HG03025 (cell line): ENCODE measurements at regions not wholly inside any gene's neighbourhood (a gene's known extent, or its start where the extent isn't known, plus 50 kb on each side); places are given as distances from the start of the nearest gene placed in this dataset.

Experiments used
- ATAC-seq: cut with Tn5 transposase; IDR thresholded peaks from one replicate; pipeline ENCODE4 v1.9.1; 2021; ENCODE audit warnings: mild to moderate bottlenecking, moderate library complexity; ENCODE audit not compliant: unreplicated experiment, low FRiP score

DNA sequence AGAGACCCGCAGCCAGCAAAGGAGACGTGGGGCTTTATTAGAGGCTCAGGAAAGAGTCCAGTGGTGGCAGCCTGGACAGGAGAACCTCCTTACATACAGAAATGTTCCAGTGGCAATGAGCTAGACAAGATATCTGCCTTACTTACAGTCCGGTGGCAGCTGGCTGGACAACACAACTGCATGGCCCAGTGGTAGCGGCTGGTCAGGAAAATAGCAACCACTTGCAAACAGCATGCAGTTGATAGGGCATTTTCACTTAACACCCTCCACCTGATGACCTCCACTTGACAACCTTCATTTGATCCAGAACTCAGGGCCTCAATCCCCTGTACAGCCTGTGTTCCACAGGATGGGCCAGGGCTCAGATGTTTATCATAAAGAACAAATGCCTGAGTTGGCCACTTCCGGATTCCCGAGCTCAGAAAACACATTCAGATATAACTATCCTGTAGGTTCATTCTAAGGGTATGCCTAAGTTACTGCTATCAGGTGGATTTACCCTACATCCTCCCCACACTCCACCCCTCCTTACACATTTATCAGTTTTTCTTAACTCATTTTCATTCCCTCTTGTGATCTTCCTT is 63.3 kb upstream of the ITPRID2 start:
- no peak for ATAC-seq

- no peak for ATAC-seq
These were observed 62.3 kb upstream of the ITPRID2 start for GRCh38 chr2:181829230-181829629.

GRCh38 chr2:181832015-181832414 is 59.5 kb upstream of the ITPRID2 start:
- no peak for ATAC-seq

DNA sequence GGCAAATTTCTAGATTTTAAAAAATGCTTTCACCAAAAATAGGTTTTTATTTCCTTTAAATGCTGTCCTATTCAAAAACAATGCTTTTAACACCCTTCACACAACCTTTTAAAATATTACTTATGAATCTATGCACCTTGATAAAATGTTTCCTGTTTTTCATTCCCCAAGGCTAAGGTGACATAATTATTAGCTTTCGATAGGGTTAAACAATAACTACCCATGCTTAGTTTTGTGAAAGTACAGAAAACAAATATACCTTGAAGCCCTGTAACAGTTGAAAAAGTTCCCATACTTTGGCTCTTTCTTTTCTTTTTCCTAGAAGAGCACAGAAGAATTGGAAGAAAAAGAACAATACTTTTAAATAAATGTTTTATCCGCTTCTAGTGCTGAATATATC is 54.9 kb upstream of the ITPRID2 start:
- no peak for ATAC-seq

- no peak for ATAC-seq
These were observed 54.0 kb upstream of the ITPRID2 start for GRCh38 chr2:181837563-181837962.

DNA sequence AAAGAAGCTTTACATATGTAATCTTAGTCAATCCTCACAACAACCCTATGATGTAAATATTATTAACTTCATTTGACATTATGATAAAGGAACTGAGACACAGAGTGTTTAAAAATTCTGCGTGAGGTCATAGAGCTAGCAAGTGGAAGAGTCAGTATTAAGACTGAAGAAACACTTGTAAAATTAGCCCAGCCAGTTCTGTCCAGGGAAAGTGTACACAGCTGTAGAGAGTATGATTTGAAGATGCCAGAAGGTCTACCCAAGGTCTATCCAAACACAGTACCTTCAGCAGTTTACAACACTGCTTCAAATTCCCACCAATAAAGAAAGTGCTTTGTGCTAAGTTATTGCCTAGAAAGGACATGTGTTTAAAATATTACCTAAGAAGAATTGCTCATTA is 51.7 kb upstream of the ITPRID2 start:
- ATAC-seq, result no peak

- no peak for ATAC-seq
These were observed 50.5 kb upstream of the ITPRID2 start for GRCh38 chr2:181841079-181841478.
